GM19238 (cell line): ENCODE measurements at regions not wholly inside any gene's neighbourhood (a gene's known extent, or its start where the extent isn't known, plus 50 kb on each side); places are given as distances from the start of the nearest gene placed in this dataset.
"Not testable (repeated sequence)": the region's sequence is repeated elsewhere in the genome, so short reads cannot be mapped to it uniquely, and the experiment has no call there.

Experiments
- DNase-seq: peaks from one replicate; pipeline ENCODE4 v3.0.0; 2011; ENCODE audit warnings: low spot score; ENCODE audit not compliant: insufficient read length

DNA sequence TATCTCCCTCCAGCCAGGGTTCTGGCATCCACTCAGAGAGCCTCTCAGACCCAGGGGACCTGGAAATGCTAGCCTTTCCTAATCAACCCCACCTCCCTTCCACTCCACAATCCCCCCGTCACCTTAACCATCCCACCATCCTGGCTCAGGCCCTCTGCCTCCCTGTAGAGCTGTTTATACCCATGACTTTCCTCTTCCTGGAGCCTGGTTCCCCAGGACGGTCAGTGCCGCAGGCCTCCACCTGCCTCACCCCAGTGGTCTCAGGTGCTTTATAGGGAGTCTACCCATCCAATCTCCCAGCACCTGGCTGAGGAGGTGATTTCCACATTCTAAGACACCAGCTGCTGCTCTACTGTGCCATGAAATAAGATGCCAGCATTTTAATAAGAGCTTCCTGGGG lies 1159.5 kb downstream of the TBC1D22A start:
- no peak for DNase-seq

DNA sequence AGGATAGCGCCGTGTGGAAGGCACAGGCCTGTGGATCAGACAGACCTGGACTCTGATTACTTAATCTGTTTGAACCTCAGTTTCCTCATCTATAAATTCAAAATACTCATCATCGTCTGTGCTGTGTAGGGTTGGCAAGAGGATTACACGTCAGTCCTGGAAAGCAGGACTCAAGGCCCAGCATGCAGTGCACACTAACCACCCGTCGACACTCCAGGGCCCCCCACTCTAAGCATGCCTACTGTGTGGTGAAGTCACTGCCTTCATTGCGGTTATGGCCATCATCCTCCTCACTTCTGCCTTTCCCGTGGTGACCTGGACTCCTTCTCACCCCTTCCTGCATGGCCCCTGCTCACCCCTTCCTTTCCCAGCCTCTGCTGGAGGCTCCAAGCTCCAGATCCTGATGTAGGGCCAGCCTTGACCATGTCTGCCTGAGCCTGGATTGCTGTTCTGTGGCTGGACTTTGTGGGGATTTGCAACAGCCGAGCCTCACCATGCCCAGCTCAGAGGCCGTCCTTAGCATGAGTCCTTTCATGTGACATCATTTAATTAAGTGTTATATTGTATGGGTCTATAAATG lies 1158.0 kb downstream of the TBC1D22A start:
- DNase-seq = no peak

DNA sequence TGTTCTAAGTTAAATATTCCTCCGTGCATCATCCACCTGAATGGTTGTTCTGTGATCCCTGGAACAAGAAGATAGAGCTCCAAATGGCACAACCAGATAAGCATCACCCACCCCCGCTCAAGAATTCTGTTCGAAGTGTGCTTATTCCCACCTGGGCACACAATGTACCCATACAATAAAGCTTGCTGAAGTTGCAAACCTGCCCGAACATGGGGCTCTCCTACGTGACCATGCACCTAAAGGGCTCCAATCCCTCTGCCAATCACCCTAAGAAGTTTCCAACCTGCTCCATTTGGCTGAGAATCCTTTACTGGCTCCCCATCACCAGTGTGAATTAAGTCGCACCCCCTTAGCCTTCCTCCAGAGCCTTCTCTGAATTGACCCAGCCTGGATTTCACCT lies 1157.4 kb downstream of the TBC1D22A start:
- DNase-seq = no peak

DNA sequence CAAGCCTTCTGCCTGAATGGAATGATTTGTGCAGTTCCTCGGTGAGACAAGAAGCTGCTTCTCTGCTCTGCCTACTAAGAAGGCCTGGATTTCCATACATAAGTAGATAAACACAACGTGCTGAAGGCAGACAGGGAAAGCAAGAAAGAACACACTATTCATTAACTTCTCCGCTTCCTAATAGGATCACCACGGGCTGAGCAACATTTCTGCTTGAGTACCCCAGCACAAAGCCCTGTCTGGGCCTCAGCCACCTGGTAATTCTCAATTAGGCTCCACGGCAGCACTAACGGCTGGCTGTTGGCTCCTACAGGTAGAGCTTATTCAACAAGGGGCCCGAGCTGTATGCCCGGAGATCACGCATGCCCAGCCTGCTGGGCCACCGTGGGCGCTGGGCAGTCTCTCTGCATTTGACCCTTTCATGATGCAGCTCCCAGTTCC lies 1156.6 kb downstream of the TBC1D22A start:
- DNase-seq = no peak

DNA sequence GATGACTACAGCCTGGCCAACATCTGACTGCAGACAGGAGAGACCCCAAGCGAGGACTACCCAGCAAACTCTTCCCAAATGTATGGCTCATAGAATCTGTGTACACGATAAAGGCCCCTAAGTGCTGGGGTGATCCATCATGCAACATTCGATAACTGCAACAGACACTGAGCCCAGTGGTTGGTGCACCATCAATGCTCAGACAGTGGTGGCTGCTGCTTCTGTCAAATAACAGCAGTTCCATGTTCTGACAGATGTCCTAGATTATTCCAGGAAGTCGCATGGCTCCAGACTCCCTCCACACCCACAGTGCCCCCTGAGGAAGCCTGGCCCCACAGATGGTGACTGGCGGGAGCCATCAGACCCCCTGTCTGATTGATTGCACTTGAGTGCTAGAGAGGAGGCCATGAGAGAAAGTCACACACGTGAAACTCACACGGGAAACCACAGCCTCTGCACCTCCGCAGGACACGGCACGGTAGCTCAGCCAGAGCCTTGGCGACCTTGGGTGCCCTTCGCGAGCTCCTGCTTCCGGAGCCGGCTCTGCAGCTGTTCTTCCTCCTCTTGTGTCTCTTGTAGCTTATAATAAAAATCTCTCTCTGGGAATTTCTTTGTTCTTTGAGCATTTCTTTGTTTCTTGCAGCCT lies 1155.9 kb downstream of the TBC1D22A start:
- DNase-seq = peak; percentile 11

DNA sequence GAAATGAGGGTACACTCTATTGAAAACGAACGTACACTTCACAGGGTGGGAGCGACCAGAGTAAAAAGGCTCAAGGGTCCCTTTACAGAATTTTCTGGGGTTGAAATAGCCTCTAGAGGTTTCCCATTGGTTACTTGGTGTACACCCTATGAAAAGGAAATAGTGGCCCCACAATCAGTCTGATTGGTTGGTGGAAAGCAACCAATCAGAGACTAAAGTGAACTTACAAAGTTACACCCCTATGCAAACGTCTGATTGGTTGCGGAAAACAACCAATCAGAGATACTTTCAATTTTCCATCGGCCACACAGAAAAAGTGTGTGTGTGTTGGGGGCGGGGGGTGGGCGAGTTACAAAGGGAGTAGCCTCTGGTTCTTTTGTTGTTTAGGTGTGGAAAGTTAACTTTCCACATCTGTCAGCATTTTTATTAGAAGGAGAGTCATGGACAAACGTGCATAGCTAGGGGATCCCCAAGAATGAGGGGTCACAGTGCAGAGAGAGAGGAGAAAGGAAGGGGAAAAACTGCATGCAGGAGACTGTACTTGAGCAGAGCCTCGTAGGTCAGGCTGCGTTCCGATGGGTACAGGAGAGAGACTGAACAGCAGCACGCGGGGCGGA lies 1152.1 kb downstream of the TBC1D22A start:
- DNase-seq = no peak

DNA sequence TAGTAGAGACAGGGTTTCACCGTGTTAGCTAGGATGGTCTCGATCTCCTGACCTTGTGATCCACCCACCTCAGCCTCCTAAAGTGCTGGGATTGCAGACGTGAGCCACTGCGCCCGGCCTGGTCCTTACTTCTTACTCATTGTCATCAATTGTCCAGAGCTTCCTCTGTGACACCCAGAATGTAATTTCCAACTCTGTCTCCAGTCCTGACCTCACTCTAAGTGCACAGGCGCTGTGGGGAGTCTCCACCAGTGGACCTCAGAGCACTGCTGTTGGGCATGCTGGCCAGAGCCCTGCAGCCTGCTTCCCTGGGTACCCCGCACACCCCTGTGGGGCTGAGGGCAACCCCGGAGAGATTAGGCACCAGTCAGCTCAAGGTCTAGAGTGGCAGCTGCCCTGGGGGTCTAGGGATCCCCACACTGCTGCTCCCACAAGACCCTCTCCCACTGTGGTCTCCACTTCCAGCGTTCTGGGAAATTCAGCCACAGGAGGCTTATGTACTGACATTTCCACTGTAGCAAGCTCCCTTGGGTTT lies 1140.3 kb downstream of the TBC1D22A start:
- DNase-seq = no peak

DNA sequence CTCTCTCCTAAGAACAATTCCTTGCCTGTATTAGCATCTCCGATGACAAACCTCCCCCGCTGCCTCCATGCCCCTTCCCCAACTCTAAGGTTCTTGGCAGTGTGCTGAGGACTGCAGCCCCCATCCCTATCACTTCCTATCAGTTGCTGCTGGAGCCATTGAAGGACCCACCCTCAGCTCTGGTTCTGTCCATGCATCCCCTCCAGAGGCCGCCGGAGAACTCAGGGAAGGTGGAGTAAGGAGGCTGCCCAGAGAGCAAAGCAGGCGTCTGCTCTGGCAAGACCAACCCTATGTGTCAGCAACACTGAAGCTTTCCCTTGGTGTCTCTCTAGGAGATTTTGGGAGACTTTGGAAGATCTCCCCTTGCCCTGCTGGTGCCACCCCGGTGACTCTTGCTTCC lies 1139.5 kb downstream of the TBC1D22A start:
- DNase-seq = no peak

DNA sequence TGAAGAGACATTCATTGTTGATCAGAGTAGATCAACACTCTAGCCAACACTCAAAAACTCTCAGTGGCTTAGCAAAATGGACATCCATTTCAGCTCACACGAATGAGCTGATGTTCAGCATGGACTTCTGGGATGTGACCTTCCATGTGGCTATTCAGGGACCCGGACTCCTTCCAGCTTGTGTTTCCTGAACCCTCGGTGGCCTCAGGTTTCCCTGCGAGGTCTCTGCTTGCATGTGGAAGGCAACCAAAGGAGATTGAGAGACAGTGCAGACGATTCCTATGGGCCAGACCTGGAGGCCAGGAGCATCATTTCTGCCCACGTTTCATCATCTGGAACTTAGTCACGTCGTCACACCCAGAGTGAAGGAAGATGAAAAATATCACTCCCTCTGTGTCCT lies 1137.4 kb downstream of the TBC1D22A start:
- no peak for DNase-seq

DNA sequence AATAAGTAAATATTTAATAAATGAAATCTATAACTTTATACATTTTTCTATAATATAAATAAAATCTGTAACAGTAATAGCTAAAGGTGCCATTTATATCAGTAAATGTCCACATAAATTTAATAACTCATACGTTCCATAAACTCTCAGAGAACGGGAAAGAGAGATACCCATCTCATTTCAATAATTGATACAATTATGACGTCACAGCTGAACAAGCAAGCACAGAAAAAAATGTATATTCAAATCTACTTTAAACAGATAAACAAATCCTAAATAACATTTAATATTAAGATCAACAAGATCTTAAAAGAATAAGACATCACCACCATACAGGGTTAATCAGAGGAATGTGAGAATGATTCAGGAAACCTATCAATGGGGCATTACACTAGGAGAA lies 1136.5 kb downstream of the TBC1D22A start:
- no peak for DNase-seq

DNA sequence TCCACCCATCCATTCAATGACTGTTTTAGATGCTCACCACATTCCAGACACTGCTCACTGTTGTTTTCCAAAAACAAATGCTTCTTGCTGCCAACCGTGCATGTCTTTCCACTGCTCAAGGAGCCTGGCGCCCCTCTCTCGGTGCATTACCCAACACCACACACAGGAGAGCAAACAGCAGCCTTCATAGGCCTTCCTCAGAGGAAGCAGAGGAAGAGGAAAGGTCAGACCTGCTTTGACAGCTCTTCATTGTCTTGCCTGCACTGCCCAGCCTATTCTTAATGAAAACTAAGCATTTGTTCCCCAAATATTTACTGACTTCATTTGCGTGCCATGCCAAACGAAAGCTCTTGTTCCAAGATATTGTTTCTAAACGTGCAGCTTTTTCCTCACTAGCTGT lies 1129.2 kb downstream of the TBC1D22A start:
- DNase-seq = no peak

DNA sequence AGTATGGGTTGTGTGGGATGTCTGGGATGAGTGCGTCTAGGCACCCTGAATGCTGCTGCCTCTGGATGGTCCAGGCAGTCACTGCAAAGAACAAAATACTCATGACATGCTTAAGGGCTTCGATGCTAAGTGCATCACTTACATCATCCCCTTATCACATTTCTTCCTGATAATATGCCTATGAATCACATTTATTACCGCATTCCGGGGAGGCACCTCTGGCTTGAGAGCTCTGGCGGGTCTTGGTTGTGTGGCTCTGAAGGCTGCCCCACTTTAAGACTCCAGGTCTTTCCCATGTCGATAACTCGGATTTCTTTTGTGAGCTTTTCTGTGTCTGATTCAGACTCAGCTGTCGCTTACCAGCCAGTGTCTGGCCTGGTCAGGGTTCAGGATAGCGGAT lies 1126.4 kb downstream of the TBC1D22A start:
- no peak for DNase-seq

DNA sequence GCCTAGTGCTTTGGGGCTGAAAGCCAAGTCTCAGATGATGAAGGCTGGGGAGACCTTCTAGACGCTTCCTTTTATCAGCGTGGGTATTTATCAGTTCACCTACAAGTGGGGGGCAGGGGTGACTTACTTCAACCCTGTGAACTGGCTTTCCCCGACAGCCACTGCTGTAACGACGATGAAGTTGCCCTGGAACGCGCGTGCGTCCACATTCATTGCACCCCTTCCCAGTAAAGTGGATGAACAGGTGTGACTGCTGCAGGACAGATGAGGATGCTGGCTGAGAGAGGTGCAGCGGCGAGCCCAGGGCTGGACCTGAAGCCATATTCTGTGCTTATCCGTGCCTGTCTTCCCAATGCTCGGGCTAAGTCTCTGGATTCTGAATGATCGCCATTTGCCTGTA lies 1122.3 kb downstream of the TBC1D22A start:
- no peak for DNase-seq

DNA sequence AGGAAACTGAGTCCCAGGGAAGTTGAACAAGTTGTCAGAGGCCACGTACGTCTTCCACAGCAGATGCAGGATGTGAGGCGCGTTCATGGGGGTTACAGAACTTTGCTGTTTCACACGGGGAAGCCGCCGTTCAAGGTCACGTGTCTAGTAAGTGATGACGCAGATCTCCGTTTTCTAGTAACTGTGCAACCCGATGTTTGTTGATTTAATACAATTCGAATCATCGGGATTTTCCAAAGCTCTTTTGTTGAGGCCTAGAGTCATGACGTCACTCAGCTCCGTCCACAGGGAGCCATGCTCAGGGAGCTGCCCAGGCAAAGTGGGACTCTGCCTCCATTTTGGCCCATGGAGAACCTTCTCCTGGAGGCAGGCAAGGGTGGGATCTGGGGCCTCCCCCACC lies 1121.8 kb downstream of the TBC1D22A start:
- DNase-seq = no peak

DNA sequence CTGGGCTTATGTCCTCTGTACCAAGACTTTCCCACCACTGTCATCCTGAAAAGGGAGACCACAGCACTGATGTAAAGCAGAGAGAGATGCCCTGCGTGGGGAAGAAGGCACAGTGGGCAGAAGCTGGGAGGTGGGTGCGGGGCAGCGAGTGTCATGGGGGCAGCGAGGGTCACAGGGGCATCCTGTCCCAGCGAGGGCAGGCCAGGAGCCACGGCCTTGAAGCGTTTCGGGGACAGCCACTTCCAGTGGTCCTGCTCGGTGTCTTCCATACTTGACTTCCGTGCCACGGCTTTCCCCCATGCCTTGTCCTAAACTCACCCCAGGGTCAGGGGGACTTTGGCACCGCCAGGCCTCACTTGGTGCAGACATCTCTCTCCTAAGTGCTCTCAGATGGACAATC lies 1121.3 kb downstream of the TBC1D22A start:
- DNase-seq = no peak

DNA sequence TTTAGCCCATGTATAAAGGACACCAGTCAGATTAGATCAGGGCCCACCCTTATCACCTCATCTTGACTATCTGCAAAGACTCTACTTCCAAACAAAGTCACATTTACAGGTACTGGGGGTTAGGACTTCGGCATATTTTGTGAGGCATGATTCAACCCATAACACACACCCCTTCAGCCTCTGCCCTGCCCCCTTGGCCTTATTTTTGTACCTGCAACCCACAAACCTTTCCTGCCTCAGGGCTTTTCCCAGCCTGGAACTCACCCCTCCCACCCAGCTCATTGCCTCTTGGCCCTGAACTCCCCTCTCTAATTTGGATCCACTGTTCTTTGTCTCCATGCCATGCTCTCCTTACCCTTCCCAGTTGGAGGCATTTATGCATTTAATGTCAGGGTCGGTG lies 1116.9 kb downstream of the TBC1D22A start:
- no peak for DNase-seq

DNA sequence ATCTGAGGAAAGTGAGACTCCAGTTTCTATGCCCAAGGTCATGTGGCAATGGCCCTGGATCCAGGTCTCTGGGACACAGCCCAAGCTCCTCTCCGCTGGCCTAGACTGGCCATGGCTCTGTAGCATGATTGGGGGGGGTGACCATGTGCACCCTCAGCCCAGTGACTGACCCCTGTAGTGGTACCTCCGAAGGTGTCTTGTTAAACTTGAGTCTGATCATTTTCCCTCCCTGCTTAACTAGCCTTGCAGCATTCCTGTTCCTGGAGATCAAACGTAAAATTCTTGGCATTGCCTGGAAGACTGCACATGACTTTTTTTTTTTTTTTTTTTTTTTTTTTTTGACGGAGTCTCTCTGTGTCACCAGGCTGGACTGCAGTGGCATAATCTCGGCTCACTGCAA lies 1116.0 kb downstream of the TBC1D22A start:
- DNase-seq = no peak

DNA sequence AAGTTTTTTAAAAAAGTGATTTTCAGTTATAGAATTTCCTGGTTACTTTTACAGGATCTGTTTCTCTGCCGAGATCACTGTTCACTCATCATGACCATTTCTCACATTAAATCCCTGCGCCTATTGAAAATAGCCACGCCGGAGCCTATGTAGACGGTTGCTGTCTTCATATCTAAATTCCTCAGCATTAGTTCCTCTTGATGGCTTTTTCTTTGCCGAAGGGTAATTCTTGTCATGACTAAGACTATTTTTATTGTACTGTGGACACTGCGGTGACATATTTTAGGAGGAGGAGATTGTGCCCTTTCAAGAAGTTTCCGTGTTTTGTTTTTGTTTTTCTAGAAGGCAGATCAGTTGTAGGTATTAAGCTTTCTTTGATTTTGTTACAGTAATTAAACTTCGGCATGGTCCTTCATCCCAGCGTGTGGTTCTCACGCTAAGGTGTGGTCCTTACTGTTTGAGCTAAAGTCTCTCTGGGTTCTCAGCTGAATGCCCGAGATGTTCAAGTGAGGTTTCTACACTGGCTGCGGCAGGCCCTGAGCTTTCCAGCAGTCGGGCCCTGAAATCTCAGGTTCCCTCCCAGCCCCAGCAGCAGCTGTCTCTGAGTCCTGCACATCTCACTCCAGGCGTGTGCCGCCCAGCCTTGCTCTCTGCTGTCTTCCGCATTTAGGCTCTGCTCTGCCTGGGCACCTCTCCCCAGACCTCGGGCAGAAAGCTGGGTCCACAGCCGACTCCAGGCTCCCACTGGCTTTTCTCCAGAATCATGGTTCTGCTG lies 1110.5 kb downstream of the TBC1D22A start:
- no peak for DNase-seq

DNA sequence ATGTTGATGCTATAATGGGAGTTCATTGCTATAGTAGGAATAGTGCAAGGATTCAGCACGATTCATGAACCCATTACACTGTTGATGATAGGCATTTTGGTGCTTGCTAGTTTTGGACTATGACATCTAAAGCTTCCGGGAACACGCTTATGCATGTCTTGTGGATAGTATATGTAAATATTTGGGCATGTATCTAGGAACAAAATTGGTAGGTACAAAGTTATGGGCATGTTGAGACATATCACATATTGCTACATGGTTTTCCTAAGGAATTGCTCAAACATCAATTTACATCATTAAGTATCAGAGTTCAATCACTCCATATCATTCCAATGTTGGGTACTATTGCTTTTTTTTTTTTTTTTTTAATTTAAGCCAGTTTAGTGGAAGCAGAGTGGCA lies 1103.2 kb downstream of the TBC1D22A start:
- no peak for DNase-seq

DNA sequence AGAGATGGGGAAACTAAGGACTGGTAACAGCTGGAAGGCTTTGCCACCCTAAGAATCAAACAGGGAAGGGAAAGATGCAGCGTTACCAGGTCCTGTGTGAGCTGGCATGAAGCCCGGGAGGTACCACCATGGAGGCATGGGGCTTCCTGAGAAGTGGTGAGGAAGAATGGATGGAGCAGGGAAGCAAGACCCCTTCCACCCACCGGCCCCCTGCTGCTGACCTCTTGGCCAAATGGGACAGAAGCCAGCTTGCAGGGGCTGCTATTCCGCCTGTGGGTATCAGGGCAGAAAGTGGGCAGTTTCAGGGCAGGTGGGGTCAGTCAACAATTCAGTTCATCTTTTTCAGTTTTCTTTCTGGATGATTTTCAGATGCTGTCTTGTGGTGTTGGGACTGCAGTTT lies 1099.9 kb downstream of the TBC1D22A start:
- DNase-seq = no peak

DNA sequence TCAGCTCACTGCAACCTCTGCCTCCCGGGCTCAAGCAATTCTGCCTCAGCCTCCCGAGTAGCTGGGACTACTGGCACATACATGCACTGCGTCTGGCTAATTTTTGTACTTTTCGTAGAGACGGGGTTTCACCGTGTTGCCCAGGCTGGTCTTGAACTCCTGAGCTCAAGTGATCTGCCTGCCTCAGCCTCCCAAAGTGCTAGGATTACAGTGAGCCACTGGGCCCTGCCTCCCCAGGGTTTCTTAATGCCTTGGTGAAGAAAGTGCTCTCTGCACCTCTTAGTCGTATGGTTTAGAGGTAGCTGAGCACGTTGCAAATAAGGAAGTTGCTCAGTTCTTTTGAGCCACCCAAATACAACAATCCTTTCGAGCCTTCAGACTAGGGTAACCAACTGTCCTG lies 1098.5 kb downstream of the TBC1D22A start:
- DNase-seq = not testable (repeated sequence)

DNA sequence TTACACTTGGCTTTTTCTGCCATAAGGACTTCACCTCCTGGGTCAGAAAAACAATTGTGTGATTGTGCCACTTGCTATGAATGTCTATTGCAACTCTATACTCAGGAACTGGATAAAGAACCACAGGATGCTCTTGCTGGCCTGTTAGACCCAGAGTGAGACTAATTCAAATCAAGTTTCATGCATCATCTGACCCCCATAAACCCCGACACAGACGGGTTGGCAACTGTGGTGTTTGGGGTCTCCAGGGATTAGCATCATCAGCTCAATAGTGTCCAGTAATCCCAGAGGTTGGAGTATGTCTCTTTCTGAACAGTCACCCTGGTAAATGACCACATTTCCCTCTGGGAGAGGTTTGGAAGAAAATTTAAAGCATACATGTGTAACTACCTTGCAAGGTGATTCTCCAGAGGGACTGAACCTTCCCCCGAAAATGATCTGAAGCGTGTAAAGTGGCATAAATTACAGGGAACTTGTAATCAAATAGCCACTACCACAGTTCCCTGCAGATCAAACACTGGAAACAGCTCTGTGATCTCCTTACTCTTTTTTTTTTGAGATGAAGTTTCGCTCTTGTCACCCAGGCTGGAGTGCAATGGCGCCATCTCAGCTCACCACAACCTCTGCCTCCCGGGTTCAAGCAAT lies 1097.6 kb downstream of the TBC1D22A start:
- no peak for DNase-seq
